Mesodermal cell (in vitro differentiated cells): ENCODE measurements at regions not wholly inside any gene's neighbourhood (a gene's known extent, or its start where the extent isn't known, plus 50 kb on each side); places are given as distances from the start of the nearest gene placed in this dataset.

Experiments
- H3K27ac ChIP-seq: 2 replicates; pipeline ENCODE4 v1.7.0; 2013; ENCODE audit warnings: mild to moderate bottlenecking, low read depth, low read length, moderate library complexity; ENCODE audit not compliant: severe bottlenecking
- H3K36me3 ChIP-seq: 2 replicates; pipeline ENCODE4 v1.7.1; 2013; ENCODE audit warnings: mild to moderate bottlenecking, low read length, moderate library complexity; ENCODE audit not compliant: control insufficient read depth, insufficient read depth
- H3K4me1 ChIP-seq: one replicate; pipeline ENCODE4 v1.7.1; 2013; ENCODE audit warnings: mild to moderate bottlenecking, low read length; ENCODE audit not compliant: insufficient read depth, control insufficient read depth, poor library complexity, severe bottlenecking
- H3K4me3 ChIP-seq: 2 replicates; pipeline ENCODE4 v1.7.0; 2013; ENCODE audit warnings: low read length, control low read depth, mild to moderate bottlenecking; ENCODE audit not compliant: insufficient read depth, poor library complexity, severe bottlenecking; ENCODE audit errors: extremely low read depth
- H3K9me3 ChIP-seq: 2 replicates; pipeline ENCODE4 v1.7.1; 2013; ENCODE audit warnings: mild to moderate bottlenecking, low read length, moderate library complexity; ENCODE audit not compliant: control insufficient read depth
- WGBS, 2 experiments: methylation state at CpG; one replicate each; pipeline ENCODE4 v1.1.5; 2013; ENCODE audit warnings: missing lambda C conversion rate in 2 of 2; ENCODE audit not compliant: insufficient coverage in 2 of 2; 5-methylcytosine and 5-hydroxymethylcytosine counted together

DNA sequence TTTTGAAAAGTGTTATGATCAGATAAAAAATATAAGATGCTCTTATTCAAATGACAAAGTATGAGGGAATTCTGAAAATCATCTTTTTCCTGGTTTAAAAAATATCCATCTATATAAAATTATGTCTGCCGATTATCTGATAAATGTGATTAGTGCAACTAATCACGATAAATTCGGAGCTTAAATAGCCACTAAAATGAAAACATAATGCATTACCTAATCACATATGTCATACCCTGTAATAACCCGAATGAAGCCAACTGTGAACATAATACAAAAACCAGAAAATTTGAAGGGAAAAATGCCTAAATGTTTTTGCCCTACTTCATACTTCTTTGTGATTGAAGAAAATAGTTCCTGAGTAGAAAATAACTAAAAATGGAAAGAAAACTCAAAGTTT, 808.4 kb upstream of the LUZP2 start:
- 100% methylated on average over 1 of the region's 4 CpGs; no CpG with 5 or more reads in 1 of the 2 experiments for WGBS, 2 experiments
- Histone ChIP-seq H3K4me1 (peaks cover 17% of the 10 kb centered on the region), H3K9me3 (no peaks in the 10 kb centered on the region), H3K27ac (no peak overlapping the region), H3K4me3 (no peak overlapping the region), H3K36me3 (no peaks in the 10 kb centered on the region)

DNA sequence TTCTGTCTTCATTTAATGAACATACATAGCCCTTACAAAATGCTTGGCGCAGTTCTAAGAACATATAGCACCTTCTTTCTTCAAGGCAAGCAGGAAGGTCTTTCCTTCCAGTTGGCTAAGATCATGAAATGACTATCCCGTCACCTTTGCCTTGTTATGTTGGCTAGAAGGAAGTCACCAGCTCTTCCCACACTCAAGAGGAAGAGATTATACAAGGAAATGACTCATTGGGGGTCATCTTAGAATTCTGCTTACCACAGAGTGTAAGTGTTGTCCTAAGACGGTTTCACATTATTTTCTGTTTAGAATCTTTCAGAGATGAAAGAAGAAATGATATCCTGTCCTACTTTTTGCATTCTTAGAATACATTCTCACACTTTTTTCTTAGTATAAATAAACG, 808.0 kb upstream of the LUZP2 start:
- no peak overlapping the region for H3K27ac ChIP-seq
- H3K36me3 ChIP-seq, result no peaks in the 10 kb centered on the region
- H3K4me3 ChIP-seq, result no peak overlapping the region
- 40% methylated on average over 1 of the region's 4 CpGs; no CpG with 5 or more reads in 1 of the 2 experiments for WGBS, 2 experiments
- H3K4me1 ChIP-seq, result peaks cover 17% of the 10 kb centered on the region
- H3K9me3 ChIP-seq, result no peaks in the 10 kb centered on the region

DNA sequence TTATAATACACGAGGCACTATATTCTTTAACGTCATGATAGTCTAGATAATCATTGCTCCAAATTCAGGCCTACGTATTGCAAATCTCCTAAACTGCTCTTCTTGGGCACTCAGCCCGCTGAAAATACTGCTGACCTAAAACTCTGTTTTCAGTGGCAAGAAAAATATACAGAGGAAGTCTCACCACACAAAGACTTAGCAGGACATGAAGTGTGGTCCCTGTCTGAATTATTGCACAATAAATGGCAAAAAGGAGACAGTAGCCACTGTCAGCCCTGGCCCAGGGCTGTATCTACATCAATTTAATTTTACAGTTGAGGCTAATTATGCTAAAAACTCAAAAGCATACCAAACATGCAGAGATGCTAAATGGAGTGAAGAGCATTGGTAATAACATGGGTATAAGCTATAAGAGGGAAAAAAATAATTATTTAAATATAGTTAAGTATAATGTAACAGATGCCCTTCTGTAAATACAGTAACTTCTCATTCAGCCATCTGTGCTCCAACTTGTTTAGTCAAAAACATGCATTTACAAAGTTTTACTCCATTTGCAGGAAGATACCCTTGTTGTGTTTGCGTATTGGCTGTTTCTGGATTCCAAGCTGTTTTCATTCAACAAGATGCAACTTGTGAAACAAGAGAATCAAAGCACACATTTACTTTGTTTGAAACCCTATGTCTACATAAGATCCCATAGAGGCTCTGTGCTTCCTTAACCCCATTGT, 800.0 kb upstream of the LUZP2 start:
- Histone ChIP-seq H3K9me3 (no peaks in the 10 kb centered on the region), H3K4me1 (no peaks in the 10 kb centered on the region), H3K36me3 (no peaks in the 10 kb centered on the region), H3K27ac (no peak overlapping the region), H3K4me3 (no peak overlapping the region)
- WGBS, 2 experiments, result 100% methylated on average over 1 to 3 of the region's 5 CpGs

DNA sequence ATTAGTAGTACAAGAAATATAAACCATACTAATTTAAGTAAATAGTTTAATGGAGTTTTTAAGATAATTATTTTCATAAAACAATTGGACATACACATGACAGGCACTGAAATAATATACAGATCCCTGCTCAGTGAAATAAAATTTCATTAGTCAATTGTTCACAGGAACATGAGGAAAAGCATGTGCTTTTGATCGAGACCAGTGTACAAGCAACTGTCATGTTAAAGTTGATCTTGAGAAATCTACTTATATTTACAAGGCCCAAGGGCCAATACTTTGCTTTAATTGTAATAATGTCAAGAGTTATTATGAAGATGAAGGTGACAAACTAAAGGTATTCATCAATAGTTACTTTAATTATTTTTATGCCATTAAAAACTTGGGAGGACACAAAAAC, 792.7 kb upstream of the LUZP2 start:
- Histone ChIP-seq H3K9me3 (no peaks in the 10 kb centered on the region), H3K27ac (no peak overlapping the region), H3K4me3 (no peak overlapping the region), H3K36me3 (no peaks in the 10 kb centered on the region), H3K4me1 (no peaks in the 10 kb centered on the region)
- 100% methylated on average over 1 of the region's 1 CpG; no CpG with 5 or more reads in 1 of the 2 experiments for WGBS, 2 experiments

DNA sequence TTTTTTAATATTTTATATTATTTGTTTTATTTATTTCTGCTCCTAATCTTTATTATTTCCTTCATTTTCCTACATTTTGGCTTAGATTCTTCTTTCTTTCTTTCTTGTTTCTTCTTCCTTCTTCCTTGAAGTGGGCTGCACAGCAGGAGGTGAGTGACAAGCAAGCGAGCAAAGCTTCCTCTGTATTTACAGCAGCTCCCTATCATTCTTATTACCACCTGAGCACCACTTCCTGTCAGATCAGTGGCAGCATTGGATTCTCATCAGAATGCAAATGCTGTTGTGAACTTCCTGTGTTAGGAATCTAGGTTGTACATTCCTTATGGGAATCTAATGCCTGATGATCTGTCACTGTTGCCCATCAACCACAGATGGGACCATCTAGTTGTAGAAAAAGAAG, 784.9 kb upstream of the LUZP2 start:
- Histone ChIP-seq H3K27ac (no peak overlapping the region), H3K9me3 (peaks cover 3% of the 10 kb centered on the region), H3K4me1 (no peaks in the 10 kb centered on the region), H3K36me3 (no peaks in the 10 kb centered on the region), H3K4me3 (no peak overlapping the region)
- 80% methylated on average over 1 of the region's 1 CpG; no CpG with 5 or more reads in 1 of the 2 experiments for WGBS, 2 experiments

DNA sequence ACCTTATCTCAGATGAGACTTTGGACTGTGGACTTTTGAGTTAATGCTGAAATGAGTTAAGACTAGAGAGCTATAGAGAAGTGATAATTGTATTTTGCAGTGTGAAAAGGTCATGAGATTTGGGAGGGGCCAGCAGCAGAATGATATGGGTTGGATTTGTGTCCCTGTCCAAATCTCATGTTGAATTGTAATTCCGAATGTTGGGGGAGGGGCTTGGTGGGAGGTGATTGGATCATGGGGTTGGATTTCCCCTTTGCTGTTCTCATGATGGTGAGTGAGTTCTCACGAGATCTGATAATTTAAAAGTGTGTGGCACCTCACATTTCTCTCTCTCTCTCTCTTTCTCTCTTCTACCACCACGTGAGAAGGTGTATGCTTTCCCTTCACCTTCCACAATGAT, 777.8 kb upstream of the LUZP2 start:
- Histone ChIP-seq H3K27ac (no peak overlapping the region), H3K36me3 (no peaks in the 10 kb centered on the region), H3K4me3 (no peak overlapping the region), H3K4me1 (no peaks in the 10 kb centered on the region), H3K9me3 (peaks cover 7% of the 10 kb centered on the region)
- 100% methylated on average over 1 of the region's 3 CpGs for WGBS, 2 experiments

DNA sequence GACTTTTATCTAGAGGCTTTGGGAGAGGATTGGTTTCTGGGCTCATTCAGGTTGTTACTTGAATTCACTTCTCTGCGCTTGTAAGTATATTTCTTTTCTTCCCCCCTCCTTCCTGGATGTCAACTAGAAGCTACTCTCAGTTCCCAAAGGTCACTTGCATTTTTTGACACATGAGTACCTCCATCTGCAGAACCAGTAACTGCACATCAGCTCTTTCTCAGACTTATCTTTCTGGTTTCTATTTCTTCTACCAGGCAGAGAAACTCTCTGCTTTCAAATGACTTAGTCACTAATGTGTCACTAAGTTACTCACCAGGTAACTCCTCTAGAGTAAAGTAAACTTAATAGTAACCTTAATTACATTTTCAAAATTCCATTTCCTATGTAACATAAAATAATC, 773.0 kb upstream of the LUZP2 start:
- WGBS, 2 experiments, result 89 to 100% methylated on average over 1 of the region's 1 CpG
- Histone ChIP-seq H3K4me3 (no peak overlapping the region), H3K9me3 (no peaks in the 10 kb centered on the region), H3K4me1 (peaks cover 7% of the 10 kb centered on the region), H3K27ac (no peak overlapping the region), H3K36me3 (no peaks in the 10 kb centered on the region)

DNA sequence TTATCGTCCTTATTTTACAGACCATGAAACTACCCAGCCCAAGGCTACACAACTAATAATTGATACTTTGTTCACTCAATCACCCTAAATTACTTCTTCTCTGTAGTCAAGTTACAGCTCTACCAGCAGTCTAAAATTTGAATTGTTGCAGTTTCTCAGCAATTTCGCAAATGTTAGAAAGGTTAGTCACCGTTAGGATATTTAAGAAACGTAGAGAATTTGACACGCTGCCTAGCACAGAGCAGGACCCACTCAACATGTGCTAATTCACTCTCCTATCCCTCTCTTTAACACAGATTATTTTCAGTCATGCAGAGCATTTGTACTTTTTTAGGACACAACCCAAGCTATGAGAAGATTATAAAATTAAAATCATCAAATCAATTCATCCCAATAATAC, 771.1 kb upstream of the LUZP2 start:
- Histone ChIP-seq H3K27ac (no peak overlapping the region), H3K4me3 (no peak overlapping the region), H3K36me3 (no peaks in the 10 kb centered on the region), H3K9me3 (peaks cover 12% of the 10 kb centered on the region), H3K4me1 (peaks cover 11% of the 10 kb centered on the region)
- WGBS, 2 experiments, result 82 to 91% methylated on average over 5 of the region's 5 CpGs

DNA sequence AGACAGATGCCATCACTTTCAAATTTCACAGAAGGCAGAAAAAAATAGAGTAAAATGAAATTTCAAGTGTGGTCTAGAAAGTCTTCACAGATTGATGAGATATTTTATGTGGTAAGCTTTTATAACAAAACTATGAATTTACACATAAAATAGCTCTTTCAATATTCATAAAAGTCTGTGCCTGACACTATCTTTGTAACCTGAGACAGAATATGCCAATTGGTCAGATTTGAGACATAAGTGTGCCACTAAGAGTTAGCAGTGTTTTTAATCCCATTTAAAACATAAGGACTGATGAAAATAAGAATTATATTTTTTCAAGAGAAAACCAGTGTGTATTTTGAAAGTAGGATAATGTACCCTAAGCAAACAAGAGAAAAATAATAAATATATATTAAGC, 769.5 kb upstream of the LUZP2 start:
- Histone ChIP-seq H3K9me3 (peaks cover 12% of the 10 kb centered on the region), H3K27ac (no peak overlapping the region), H3K4me1 (peaks cover 11% of the 10 kb centered on the region), H3K36me3 (no peaks in the 10 kb centered on the region), H3K4me3 (no peak overlapping the region)

DNA sequence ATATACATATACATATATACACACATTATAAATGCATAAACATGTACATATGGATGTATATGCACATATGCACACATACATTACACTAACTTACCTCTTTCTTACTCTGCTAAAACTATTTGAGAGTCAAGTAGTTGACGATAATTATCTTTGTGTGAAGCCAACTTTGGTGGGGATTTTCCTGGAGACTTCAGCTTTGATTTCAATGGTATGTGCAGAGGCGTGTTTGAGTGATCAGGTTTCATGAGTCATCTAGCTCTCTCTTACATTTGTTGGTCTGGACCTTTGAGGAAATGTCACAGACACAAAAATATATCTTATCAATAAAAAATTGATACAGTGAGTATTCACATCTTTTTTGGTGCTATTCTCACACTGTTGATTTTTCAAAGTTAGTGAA, 769.1 kb upstream of the LUZP2 start:
- Histone ChIP-seq H3K27ac (no peak overlapping the region), H3K36me3 (no peaks in the 10 kb centered on the region), H3K4me3 (no peak overlapping the region), H3K4me1 (peaks cover 11% of the 10 kb centered on the region), H3K9me3 (peaks cover 12% of the 10 kb centered on the region)
- WGBS, 2 experiments, result no CpG with 5 or more reads among the region's 2 CpGs

DNA sequence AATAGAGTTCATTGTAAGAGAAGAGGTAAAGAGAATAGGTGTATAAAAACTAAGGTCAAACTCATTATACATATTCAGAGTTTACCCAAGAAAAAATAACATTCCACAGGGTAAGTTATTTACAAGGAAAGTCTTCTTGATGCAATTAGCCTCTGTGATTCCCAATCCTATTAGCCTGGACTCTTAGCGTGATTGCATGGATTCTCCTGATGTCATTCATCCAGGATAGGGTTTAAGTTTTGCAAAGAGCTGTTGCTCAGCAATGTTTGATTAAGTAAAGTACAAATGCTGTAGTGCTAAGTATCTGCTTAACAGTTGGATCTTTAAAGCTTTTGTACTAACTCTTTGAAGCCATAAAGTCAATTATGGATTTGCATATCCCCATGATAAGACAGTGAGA, 767.8 kb upstream of the LUZP2 start:
- no peaks in the 10 kb centered on the region for H3K36me3 ChIP-seq
- H3K9me3 ChIP-seq, result peaks cover 12% of the 10 kb centered on the region
- no peak overlapping the region for H3K27ac ChIP-seq
- H3K4me3 ChIP-seq, result no peak overlapping the region
- 83 to 100% methylated on average over 1 of the region's 1 CpG for WGBS, 2 experiments
- peaks cover 11% of the 10 kb centered on the region for H3K4me1 ChIP-seq
